SIG-M5 treated with dmso at 0.1 percent for 504 hours (cell line): ENCODE measurements at regions not wholly inside any gene's neighbourhood (a gene's known extent, or its start where the extent isn't known, plus 50 kb on each side); places are given as distances from the start of the nearest gene placed in this dataset.

Experiments
- DNase-seq: peaks from one replicate; lab custom pipeline; 2025; ENCODE audit not compliant: unreplicated experiment; lab: John Stamatoyannopoulos, UW

DNA sequence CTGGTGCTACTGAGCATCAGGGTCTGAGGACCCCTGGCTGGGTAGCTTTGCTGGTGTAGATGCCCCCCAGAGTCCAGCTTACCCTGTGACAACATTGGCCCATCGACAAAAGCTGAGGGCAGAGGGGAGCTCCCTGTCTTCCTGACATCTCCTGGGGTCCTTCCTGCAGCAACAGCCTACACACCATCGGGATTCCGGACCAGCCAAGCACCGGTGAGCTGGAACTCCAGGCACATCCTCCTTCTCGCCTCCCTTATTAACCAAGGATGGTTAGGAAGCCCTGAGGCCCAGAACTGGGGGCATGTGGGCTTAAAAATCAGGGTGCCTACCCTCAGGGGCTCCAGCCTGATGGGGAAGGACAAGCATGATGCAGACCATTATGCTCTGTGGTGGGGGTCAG, 658.0 kb downstream of the PTPRU start:
- no peak for DNase-seq

- no peak for DNase-seq
These were observed 657.5 kb downstream of the PTPRU start for GRCh38 chr1:29893806-29894205.

- no peak for DNase-seq
These were observed 656.9 kb downstream of the PTPRU start for GRCh38 chr1:29893046-29893723.

DNA sequence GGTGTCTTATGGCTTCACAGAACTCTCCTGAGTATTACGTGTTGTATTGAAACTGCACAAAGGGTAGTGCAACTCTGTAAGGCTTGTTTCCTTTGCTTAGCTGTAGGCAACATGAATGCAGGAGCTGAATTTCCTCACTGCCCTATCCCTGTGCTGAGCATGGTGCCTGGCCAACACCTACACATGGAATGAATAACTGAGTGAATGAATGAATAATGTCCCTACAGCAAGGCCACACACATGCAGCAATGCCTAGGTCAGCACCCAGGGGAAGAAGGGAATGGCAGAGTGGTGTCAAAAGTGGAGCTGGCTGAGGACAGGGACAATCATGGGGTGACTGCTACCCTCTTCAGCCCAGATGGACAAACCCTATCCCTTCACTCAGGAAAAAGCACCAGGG, 655.9 kb downstream of the PTPRU start:
- no peak for DNase-seq

- DNase-seq = no peak
These were observed 654.1 kb downstream of the PTPRU start for GRCh38 chr1:29890201-29890959.

GRCh38 chr1:29889776-29890175, 653.5 kb downstream of the PTPRU start:
- DNase-seq = no peak

DNA sequence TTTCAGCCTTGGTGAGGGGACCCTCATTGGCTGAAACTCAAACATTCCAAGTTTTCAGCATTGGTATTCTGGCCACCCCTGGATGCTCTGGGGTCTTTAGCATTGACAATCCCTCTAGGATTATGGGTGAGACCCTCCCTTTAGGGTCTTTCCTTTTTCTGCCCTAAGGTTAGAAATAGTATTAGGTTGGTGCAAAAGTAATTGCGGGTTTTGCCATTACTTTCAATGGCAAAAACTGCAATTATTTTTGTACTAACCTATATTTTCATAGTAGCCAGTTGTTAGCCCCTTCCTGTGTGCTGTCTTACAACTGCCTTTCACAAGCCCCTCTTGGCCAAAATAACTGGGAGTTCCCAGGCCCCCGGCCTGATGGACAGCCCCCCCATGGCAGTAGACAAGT, 648.4 kb downstream of the PTPRU start:
- no peak for DNase-seq

- DNase-seq = no peak
These were observed 647.7 kb downstream of the PTPRU start for GRCh38 chr1:29883986-29884385.

DNA sequence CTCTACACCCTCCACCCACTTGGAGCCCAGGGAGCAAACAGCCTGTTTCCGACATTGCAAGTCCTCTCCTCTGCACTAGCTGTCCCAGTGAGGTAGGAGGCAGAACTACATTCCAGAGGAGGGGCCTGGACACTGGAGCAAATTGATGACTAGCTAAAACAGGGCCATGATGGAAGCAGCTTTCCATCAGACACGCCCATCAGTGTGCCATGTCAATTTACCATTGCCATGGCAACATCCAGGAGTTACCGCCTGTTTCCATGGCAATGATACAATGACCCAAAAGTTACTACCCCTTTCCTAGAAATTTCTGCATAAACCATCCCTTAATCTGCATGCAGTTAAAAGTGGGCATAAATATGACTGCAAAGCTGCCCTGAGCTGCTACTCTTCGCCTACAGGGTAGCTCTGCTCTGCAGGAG, 647.1 kb downstream of the PTPRU start:
- DNase-seq = no peak

DNA sequence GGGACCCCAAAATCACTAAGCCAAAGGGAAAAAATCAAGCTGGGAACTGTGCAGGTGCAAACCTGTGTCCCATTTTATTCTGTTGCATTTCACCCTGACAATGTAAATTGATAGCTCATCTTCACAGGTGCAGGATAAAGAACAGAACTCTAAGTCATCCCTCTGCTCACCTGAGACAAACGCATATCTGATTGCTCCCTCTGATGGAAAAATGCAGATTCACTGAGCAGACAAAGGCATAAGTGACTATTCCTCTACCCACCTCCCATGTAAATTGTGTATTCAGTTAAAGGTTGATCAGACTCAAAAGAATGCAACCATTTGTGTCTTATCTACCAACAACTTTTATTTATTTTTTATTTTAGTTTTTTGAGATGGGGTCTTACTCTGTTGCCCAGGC, 644.2 kb downstream of the PTPRU start:
- DNase-seq = no peak

GRCh38 chr1:29879217-29879616, 642.9 kb downstream of the PTPRU start:
- no peak for DNase-seq

GRCh38 chr1:29878501-29878900, 642.2 kb downstream of the PTPRU start:
- no peak for DNase-seq

DNA sequence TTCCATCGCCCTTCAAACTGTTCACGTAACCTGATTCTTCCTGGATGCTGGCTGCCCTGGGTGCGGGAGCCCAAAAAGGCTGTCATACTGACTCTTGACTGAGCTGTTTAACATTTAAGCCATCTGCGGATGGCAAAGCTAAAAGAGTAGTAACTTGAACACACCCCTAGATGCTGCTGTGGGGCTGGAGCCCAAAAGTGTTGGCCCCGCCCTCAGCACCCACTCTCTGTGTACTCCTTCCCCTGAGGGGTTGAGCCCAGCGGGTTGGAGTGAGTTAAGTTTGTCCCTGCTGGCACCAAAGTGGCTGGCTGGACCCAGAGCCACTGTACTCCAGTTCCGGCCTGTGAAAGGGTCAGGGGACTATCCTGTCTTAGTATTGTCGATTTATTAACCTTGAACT, 640.6 kb downstream of the PTPRU start:
- DNase-seq = no peak

DNA sequence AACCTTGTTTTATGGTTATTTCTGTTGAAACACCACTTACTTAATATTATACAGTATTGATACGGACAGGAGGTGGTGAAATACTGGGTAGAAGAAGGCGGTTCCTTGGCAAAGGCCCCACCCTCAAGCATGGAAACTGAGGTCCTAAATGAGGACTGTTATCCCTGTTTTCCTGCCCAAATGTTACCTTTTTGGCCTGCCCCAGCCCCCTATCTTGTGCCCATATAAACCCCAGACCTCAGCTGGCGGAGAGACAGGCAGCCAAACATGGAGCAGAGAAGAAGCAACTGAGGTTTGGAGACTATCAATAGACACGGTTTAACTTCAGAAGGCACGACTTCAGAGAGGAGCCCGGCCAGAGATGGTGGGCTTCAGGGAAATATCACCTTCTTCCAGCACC, 640.1 kb downstream of the PTPRU start:
- no peak for DNase-seq

DNA sequence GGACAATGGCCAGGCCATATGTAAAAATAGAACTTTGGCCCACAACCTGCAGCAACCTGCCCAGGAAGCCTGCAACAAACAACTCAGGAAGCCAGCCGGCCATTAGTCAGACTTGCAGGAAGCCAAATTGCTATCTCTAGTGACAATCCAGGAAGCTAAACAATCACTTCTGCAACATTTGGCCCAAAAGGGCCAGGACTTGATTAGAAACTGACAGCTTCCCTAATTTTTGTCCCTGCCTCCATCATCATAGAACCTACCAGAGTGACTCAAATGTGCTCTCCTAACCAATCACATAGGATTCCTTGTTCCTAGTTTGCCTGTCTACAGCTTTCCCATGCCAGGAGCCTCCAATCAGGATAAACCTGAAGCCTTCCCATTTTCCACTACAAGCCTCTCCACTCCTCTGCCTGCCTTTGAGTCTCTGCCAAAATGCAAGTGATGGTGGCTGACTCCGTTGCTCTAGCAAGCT, 639.3 kb downstream of the PTPRU start:
- no peak for DNase-seq

DNA sequence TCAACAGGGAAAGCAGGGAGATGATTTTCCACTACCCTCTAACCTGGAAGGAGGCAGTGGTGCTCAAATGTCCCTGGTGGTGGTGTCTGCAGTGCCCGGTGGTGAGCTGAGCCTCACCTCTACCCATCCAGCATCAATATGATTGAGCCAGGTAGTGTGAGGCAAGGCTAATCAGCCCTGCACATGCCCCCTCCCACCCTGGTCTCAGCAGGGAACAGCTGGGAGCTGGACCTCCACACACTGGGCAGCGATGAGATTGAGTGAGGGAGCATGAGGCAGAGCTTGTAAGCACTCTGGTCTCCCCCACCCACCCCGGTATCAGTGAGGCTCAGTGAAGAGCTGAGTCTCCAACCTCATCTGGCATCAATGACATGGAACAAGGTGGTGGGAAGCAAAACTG, 634.3 kb downstream of the PTPRU start:
- DNase-seq = no peak

- no peak for DNase-seq
These were observed 633.5 kb downstream of the PTPRU start for GRCh38 chr1:29869802-29870201.

DNA sequence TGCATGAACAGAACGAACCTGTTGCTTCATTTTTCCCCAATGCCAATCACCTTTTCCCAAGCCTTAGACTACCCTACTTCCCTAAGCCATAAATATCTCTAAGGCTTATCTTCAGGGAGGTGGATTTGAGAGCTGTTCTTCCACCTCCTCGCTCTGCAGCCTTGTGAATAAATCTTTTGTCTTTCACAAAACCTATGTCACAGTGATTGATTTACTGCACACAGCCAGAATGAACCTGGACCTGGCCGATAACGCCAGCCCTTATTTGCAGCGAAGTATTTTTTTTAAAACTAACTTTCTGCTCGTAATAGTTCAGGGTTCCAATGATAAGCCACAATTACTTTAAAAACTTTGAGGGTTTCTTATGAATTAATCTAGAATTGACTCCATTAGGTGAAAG, 632.6 kb downstream of the PTPRU start:
- DNase-seq = no peak

- no peak for DNase-seq
These were observed 631.8 kb downstream of the PTPRU start for GRCh38 chr1:29868096-29868495.

DNA sequence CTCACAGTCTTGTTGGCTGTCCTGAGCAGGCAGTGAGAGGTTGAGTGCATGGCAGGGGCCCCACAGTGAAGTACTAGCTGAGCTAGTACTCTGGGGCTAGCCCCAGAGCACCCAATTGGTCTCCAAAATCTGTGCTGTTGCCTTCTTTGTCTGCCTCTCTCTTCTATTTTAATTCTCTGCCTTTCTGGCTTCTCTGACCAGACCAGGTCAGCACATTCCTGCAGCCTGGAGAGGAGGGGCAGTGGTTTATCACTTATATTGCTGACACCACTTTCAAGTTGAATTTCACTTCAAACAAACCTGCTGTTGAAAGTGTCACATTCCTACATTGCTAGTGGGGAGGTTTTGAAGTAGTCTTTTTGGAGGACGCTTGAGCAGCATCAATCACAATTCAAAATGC, 628.7 kb downstream of the PTPRU start:
- DNase-seq = no peak

DNA sequence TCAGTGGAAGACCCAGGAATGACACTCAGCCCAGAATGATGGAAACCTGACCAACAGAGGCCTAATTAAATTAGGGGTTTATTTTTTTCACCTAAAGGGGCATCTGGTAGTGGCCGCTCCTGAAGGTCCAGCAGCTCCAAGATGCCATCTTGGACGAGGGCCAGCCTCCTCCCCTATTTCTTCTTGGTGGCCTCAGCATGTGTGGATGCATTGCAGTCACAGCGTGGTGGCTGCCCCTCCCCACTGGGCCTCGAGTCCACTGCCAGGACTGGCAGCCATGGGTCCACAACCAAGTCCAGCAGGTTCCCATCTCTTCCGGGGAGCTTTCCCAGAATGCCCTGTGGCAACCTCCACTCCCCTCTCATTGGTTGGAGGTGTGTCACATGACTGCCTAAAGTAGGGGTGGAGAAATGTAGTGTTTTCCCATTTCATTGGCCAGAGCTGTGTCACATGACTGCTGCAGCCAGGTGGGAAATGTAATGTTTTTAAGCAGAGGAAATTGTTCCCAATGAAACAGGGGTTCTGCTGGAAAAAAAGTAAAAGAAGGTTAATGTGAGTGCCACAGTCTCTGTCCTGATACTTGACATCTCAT, 628.2 kb downstream of the PTPRU start:
- DNase-seq = no peak

DNA sequence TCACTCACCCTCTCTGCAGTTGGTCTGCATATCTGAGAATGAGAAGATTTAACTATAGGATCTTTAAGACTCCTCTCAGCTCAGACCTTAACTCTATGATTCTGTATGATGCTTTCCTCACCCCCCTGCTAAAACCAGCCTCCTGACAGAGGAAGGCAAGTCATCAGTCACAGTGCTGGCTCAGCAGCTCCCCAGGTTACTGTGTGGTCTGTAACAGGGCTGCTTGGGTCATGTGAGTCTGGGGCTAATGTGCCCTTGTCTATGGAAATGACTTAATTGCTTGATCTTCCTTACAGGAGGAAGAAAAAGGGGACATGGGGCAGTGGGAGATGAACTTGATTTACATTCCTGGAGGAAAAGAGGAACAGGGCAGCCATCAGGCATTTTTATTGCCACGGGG, 625.6 kb downstream of the PTPRU start:
- no peak for DNase-seq
